ENCODE measurements at regions not wholly inside any gene's neighbourhood (a gene's known extent, or its start where the extent isn't known, plus 50 kb on each side); places are given as distances from the start of the nearest gene placed in this dataset.

DNA sequence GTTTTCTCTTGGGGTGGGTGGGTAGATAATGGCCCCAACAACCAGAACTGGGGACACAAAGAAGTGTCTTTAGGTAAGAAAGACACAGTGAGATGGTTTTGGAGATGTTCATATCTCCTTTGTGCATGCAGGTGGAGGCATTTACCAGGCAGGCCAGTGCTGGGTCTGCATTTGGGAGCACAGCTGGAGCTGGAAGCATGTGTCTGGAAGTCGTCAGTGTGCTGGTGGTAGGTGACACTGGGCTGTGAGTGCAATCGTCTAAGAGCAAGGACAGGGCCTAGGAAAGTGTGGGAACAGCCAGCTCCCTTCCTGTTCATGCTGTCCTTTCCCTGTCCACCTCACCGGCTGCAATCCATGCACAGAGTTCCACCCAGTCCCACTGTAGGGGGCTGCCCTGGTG, 88.3 kb upstream of the ZNF32 start:
- TF ChIP-seq CHD2 (IDR thresholded peaks at IDR 0.05; ENCODE audit: low read length, partially characterized antibody): no peak
- TF ChIP-seq POLR2AphosphoS5 (IDR thresholded peaks at IDR 0.05; ENCODE audit: low read depth, low read length): no peak
- TF ChIP-seq NFIC (IDR thresholded peaks at IDR 0.05; ENCODE audit: borderline replicate concordance): no peak
